ENCODE measurements at regions not wholly inside any gene's neighbourhood (a gene's known extent, or its start where the extent isn't known, plus 50 kb on each side); places are given as distances from the start of the nearest gene placed in this dataset.

- DNase-seq, result peak in 1 of 5 donors; percentile 12
- Histone ChIP-seq H3K4me3 (ENCODE audit: low read length in 3 of 3) (no peak overlapping the region), H3K36me3 (ENCODE audit: control insufficient read depth in 2 of 3, insufficient read depth in 3 of 3, low read length in 3 of 3) (no peaks in the 10 kb centered on the region), H3K27me3 (ENCODE audit: control insufficient read depth, insufficient read depth, low read length) (no peaks in the 10 kb centered on the region), H3K9ac (ENCODE audit: low read length in 3 of 3) (no peak overlapping the region), H3K4me1 (ENCODE audit: control insufficient read depth in 2 of 3, insufficient read depth in 2 of 3, low read depth in 1 of 3, low read length in 3 of 3) (no peaks in the 10 kb centered on the region), H3K27ac (ENCODE audit: low read depth in 2 of 2, low read length in 2 of 2) (no peak overlapping the region), H3K9me3 (ENCODE audit: control insufficient read depth in 2 of 3, insufficient read depth in 1 of 3, low read length in 3 of 3) (no peaks in the 10 kb centered on the region)
- intact Hi-C loops (cut with DNase I), result no loop called here
- FAIRE-seq, result no peak
- no peak for TF ChIP-seq CTCF (IDR thresholded peaks at IDR 0.05; ENCODE audit: borderline replicate concordance, extremely low read depth, insufficient read depth)
These were observed 103.1 kb upstream of the UNC13C start for GRCh38 chr15:53875139-53875538.

- intact Hi-C loops (cut with DNase I), result no loop called here
These were observed 105.8 kb upstream of the UNC13C start for GRCh38 chr15:53872410-53872809.

GRCh38 chr15:53869806-53870073, 108.5 kb upstream of the UNC13C start:
- H3K4me3 ChIP-seq (ENCODE audit: low read length in 3 of 3), result no peak overlapping the region
- intact Hi-C loops (cut with DNase I), result no loop called here
- no peak for DNase-seq
- FAIRE-seq, result no peak
- H3K9ac ChIP-seq (ENCODE audit: low read length in 3 of 3), result no peak overlapping the region
- H3K27me3 ChIP-seq (ENCODE audit: control insufficient read depth, insufficient read depth, low read length), result no peaks in the 10 kb centered on the region
- no peak for TF ChIP-seq CTCF (IDR thresholded peaks at IDR 0.05; ENCODE audit: borderline replicate concordance, extremely low read depth, insufficient read depth)
- H3K36me3 ChIP-seq (ENCODE audit: control insufficient read depth in 2 of 3, insufficient read depth in 3 of 3, low read length in 3 of 3), result no peaks in the 10 kb centered on the region
- H3K27ac ChIP-seq (ENCODE audit: low read depth in 2 of 2, low read length in 2 of 2), result no peak overlapping the region
- no peaks in the 10 kb centered on the region for H3K9me3 ChIP-seq (ENCODE audit: control insufficient read depth in 2 of 3, insufficient read depth in 1 of 3, low read length in 3 of 3)
- H3K4me1 ChIP-seq (ENCODE audit: control insufficient read depth in 2 of 3, insufficient read depth in 2 of 3, low read depth in 1 of 3, low read length in 3 of 3), result no peaks in the 10 kb centered on the region

More at GRCh38 chr15:53872410-53872809, 105.8 kb upstream of the UNC13C start:
- Histone ChIP-seq H3K27ac (ENCODE audit: low read depth in 2 of 2, low read length in 2 of 2) (no peak overlapping the region), H3K27me3 (ENCODE audit: control insufficient read depth, insufficient read depth, low read length) (no peaks in the 10 kb centered on the region), H3K36me3 (ENCODE audit: control insufficient read depth in 2 of 3, insufficient read depth in 3 of 3, low read length in 3 of 3) (no peaks in the 10 kb centered on the region), H3K4me1 (ENCODE audit: control insufficient read depth in 2 of 3, insufficient read depth in 2 of 3, low read depth in 1 of 3, low read length in 3 of 3) (no peaks in the 10 kb centered on the region), H3K4me3 (ENCODE audit: low read length in 3 of 3) (no peak overlapping the region), H3K9ac (ENCODE audit: low read length in 3 of 3) (no peak overlapping the region), H3K9me3 (ENCODE audit: control insufficient read depth in 2 of 3, insufficient read depth in 1 of 3, low read length in 3 of 3) (no peaks in the 10 kb centered on the region)
- no peak for FAIRE-seq
- no peak for TF ChIP-seq CTCF (IDR thresholded peaks at IDR 0.05; ENCODE audit: borderline replicate concordance, extremely low read depth, insufficient read depth)
- no peak for DNase-seq

- Histone ChIP-seq H3K9ac (ENCODE audit: low read length in 3 of 3) (no peak overlapping the region), H3K4me3 (ENCODE audit: low read length in 3 of 3) (no peak overlapping the region), H3K36me3 (ENCODE audit: control insufficient read depth in 2 of 3, insufficient read depth in 3 of 3, low read length in 3 of 3) (no peaks in the 10 kb centered on the region), H3K4me1 (ENCODE audit: control insufficient read depth in 2 of 3, insufficient read depth in 2 of 3, low read depth in 1 of 3, low read length in 3 of 3) (no peaks in the 10 kb centered on the region), H3K27ac (ENCODE audit: low read depth in 2 of 2, low read length in 2 of 2) (no peak overlapping the region), H3K9me3 (ENCODE audit: control insufficient read depth in 2 of 3, insufficient read depth in 1 of 3, low read length in 3 of 3) (no peaks in the 10 kb centered on the region), H3K27me3 (ENCODE audit: control insufficient read depth, insufficient read depth, low read length) (no peaks in the 10 kb centered on the region)
- DNase-seq (no peak), FAIRE-seq (no peak)
- TF ChIP-seq CTCF (IDR thresholded peaks at IDR 0.05; ENCODE audit: borderline replicate concordance, extremely low read depth, insufficient read depth), result no peak
- intact Hi-C loops (cut with DNase I), result no loop called here
These were observed 109.0 kb upstream of the UNC13C start for GRCh38 chr15:53869044-53869805.
